Parathyroid adenoma (tissue), 2 donors: ENCODE measurements at regions not wholly inside any gene's neighbourhood (a gene's known extent, or its start where the extent isn't known, plus 50 kb on each side); places are given as distances from the start of the nearest gene placed in this dataset.

Experiments
- H2AFZ ChIP-seq: fragments of 300-600 bp; sonication (generic); one replicate; pipeline ENCODE4 v1.7.0; 2017; ENCODE audit warnings: antibody characterized with exemption, mild to moderate bottlenecking
- H3K27ac ChIP-seq: fragments of 300-600 bp; sonication (generic); one replicate; pipeline ENCODE4 v1.7.0; 2017
- H3K27me3 ChIP-seq: fragments of 300-600 bp; sonication (generic); one replicate; pipeline ENCODE4 v1.7.0; 2017; ENCODE audit warnings: low read length; ENCODE audit not compliant: control insufficient read depth, insufficient read depth
- H3K36me3 ChIP-seq: fragments of 300-600 bp; sonication (generic); one replicate; pipeline ENCODE4 v1.7.0; 2017; ENCODE audit warnings: low read length; ENCODE audit not compliant: control insufficient read depth, insufficient read depth
- H3K4me1 ChIP-seq: fragments of 300-600 bp; sonication (generic); one replicate; pipeline ENCODE4 v1.7.0; 2017; ENCODE audit warnings: control low read depth
- H3K4me2 ChIP-seq: fragments of 300-600 bp; sonication (generic); one replicate; pipeline ENCODE4 v1.7.0; 2017; ENCODE audit warnings: low read length
- H3K4me3 ChIP-seq: fragments of 300-600 bp; sonication (generic); one replicate; pipeline ENCODE4 v1.7.0; 2017; ENCODE audit warnings: low read depth, low read length
- H3K79me2 ChIP-seq: fragments of 300-600 bp; sonication (generic); one replicate; pipeline ENCODE4 v1.7.0; 2017; ENCODE audit warnings: control low read depth
- H3K9ac ChIP-seq: fragments of 300-600 bp; sonication (generic); one replicate; pipeline ENCODE4 v1.7.0; 2017; ENCODE audit warnings: mild to moderate bottlenecking
- H3K9me3 ChIP-seq: fragments of 300-600 bp; sonication (generic); one replicate; pipeline ENCODE4 v1.7.0; 2017; ENCODE audit warnings: low read length; ENCODE audit not compliant: control insufficient read depth
- TF ChIP-seq, protein P1 (sequence below): fragments of 300-600 bp; sonication (generic); IDR thresholded peaks from one replicate; pipeline ENCODE4 v1.7.0; 2017; ENCODE audit warnings: antibody characterized with exemption, mild to moderate bottlenecking
- donor health status: primary hyperparathyroidism.

- Histone ChIP-seq H3K27me3 (no peaks in the 10 kb centered on the region), H3K4me2 (no peak overlapping the region), H3K4me3 (no peak overlapping the region), H3K27ac (no peak overlapping the region), H3K36me3 (no peaks in the 10 kb centered on the region), H3K9me3 (no peaks in the 10 kb centered on the region), H3K79me2 (no peaks in the 10 kb centered on the region), H3K4me1 (no peaks in the 10 kb centered on the region), H2AFZ (no peak overlapping the region), H3K9ac (no peak overlapping the region)
- TF ChIP-seq, protein P1, sequence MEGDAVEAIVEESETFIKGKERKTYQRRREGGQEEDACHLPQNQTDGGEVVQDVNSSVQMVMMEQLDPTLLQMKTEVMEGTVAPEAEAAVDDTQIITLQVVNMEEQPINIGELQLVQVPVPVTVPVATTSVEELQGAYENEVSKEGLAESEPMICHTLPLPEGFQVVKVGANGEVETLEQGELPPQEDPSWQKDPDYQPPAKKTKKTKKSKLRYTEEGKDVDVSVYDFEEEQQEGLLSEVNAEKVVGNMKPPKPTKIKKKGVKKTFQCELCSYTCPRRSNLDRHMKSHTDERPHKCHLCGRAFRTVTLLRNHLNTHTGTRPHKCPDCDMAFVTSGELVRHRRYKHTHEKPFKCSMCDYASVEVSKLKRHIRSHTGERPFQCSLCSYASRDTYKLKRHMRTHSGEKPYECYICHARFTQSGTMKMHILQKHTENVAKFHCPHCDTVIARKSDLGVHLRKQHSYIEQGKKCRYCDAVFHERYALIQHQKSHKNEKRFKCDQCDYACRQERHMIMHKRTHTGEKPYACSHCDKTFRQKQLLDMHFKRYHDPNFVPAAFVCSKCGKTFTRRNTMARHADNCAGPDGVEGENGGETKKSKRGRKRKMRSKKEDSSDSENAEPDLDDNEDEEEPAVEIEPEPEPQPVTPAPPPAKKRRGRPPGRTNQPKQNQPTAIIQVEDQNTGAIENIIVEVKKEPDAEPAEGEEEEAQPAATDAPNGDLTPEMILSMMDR: no peak
Measured at GRCh38 chr6:92201618-92202017, 1217.7 kb downstream of the EPHA7 start.

GRCh38 chr6:92196325-92196724, 1223.0 kb downstream of the EPHA7 start:
- Histone ChIP-seq H3K27me3 (no peaks in the 10 kb centered on the region), H3K79me2 (no peaks in the 10 kb centered on the region), H3K36me3 (no peaks in the 10 kb centered on the region), H3K9ac (no peak overlapping the region), H2AFZ (no peak overlapping the region), H3K4me2 (no peak overlapping the region), H3K4me3 (no peak overlapping the region), H3K4me1 (no peaks in the 10 kb centered on the region), H3K9me3 (no peaks in the 10 kb centered on the region), H3K27ac (no peak overlapping the region)
- TF ChIP-seq, protein P1: no peak

DNA sequence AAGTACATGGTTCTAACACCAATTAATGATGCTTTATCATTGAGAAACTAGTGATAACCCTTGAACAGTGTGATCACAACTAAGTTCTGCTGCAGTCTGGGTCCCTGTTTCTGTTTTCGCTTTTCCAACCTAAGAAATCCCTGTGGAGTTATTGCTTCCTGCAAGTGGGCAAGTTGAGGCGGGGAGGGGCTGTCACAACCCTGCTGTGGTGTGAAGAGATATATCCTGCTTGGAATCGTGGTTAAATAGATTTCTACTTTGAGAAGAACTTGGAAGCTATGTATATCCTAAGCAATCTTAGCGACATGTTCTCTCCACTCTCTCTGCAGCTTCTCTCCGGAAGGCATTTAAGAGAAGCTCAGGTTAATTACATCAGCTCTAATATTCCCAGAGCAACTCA, 1223.6 kb downstream of the EPHA7 start:
- TF ChIP-seq, protein P1: no peak
- H3K4me1 ChIP-seq: no peaks in the 10 kb centered on the region
- no peaks in the 10 kb centered on the region for H3K27me3 ChIP-seq

GRCh38 chr6:92188016-92188415, 1231.3 kb downstream of the EPHA7 start:
- H3K4me2 ChIP-seq: no peak overlapping the region
- no peaks in the 10 kb centered on the region for H3K79me2 ChIP-seq
- H3K9me3 ChIP-seq: no peaks in the 10 kb centered on the region
- H3K27me3 ChIP-seq: no peaks in the 10 kb centered on the region
- no peak overlapping the region for H2AFZ ChIP-seq
- H3K36me3 ChIP-seq: no peaks in the 10 kb centered on the region
- no peak overlapping the region for H3K9ac ChIP-seq
- TF ChIP-seq, protein P1: no peak
- H3K4me3 ChIP-seq: no peak overlapping the region
- no peaks in the 10 kb centered on the region for H3K4me1 ChIP-seq
- H3K27ac ChIP-seq: no peak overlapping the region

More for the DNA sequence above, 1223.6 kb downstream of the EPHA7 start:
- no peak overlapping the region for H3K4me2 ChIP-seq
- H3K9ac ChIP-seq: no peak overlapping the region
- no peak overlapping the region for H3K4me3 ChIP-seq
- no peak overlapping the region for H2AFZ ChIP-seq
- H3K9me3 ChIP-seq: no peaks in the 10 kb centered on the region
- no peaks in the 10 kb centered on the region for H3K36me3 ChIP-seq
- H3K27ac ChIP-seq: no peak overlapping the region
- no peaks in the 10 kb centered on the region for H3K79me2 ChIP-seq

DNA sequence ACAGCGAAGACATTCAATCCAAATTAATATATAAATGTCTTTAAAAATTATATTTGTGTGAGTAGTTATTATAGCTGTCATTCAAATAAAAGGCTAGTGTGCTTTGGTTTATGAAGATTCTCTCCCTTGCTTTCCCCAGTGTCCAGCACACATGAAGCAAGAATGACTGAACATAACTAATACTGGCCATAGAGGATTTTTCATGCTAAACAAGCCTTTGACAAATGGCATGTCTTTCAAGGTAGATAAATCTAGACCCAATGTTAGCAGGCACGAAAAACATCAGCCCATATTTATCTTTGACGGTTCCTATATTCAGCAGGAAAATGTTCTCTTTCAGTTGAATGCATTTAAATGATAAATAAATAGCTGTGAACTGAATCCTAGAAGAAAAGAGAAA, 1234.4 kb downstream of the EPHA7 start:
- Histone ChIP-seq H3K27me3 (no peaks in the 10 kb centered on the region), H3K27ac (no peak overlapping the region), H3K9ac (no peak overlapping the region), H3K79me2 (no peaks in the 10 kb centered on the region), H3K4me2 (no peak overlapping the region), H3K9me3 (no peaks in the 10 kb centered on the region), H3K36me3 (no peaks in the 10 kb centered on the region), H3K4me1 (no peaks in the 10 kb centered on the region), H3K4me3 (no peak overlapping the region), H2AFZ (no peak overlapping the region)
- TF ChIP-seq, protein P1: no peak
